OCI-LY7 (cell line): ENCODE measurements at regions not wholly inside any gene's neighbourhood (a gene's known extent, or its start where the extent isn't known, plus 50 kb on each side); places are given as distances from the start of the nearest gene placed in this dataset.

Source experiments
- BruUV-seq: library from RNA; stranded (reverse); fragments of 400-500 nt; replicated peaks from 2 replicates; lab custom pipeline; 2021; lab: Mats Ljungman, UMichigan
- CTCF ChIA-PET: fragments of 300-600 bp; sonication (Branson Sonifier 250); formaldehyde crosslinking; loops from one replicate; lab custom pipeline; 2022; ENCODE audit warnings: antibody characterized with exemption; ENCODE audit not compliant: unreplicated experiment; lab: Charles Lee
- POLR2A ChIA-PET: fragments of 300-600 bp; sonication (Branson Sonifier 250); formaldehyde crosslinking; loops from one replicate; lab custom pipeline; 2022; ENCODE audit warnings: antibody characterized with exemption; lab: Charles Lee
- DNase-seq: peaks from one replicate; pipeline ENCODE4 v3.0.0-alpha.2; 2015; ENCODE audit warnings: low spot score
- H2AFZ ChIP-seq: fragments of 200-600 bp; sonication (generic), shearing (Covaris generic); 2 replicates; pipeline ENCODE4 v1.6.1; 2014; ENCODE audit warnings: mild to moderate bottlenecking, antibody characterized with exemption, low read length, moderate library complexity
- H3K27ac ChIP-seq: fragments of 200-600 bp; sonication (generic); 2 replicates; pipeline ENCODE4 v1.5.1; 2014; ENCODE audit warnings: mixed run types, low read depth, mild to moderate bottlenecking, moderate library complexity, low read length, inconsistent platforms; ENCODE audit not compliant: poor library complexity, severe bottlenecking
- H3K36me3 ChIP-seq: fragments of 200-600 bp; sonication (generic); 2 replicates; pipeline ENCODE4 v1.6.1; 2014; ENCODE audit warnings: mild to moderate bottlenecking, antibody characterized with exemption, low read length, moderate library complexity, mixed read lengths; ENCODE audit not compliant: insufficient read depth
- H3K4me1 ChIP-seq: fragments of 200-600 bp; sonication (generic); 2 replicates; pipeline ENCODE4 v1.5.1; 2014; ENCODE audit warnings: mild to moderate bottlenecking, low read length; ENCODE audit not compliant: insufficient read depth, poor library complexity, severe bottlenecking
- H3K4me2 ChIP-seq: fragments of 200-600 bp; sonication (generic); 2 replicates; pipeline ENCODE4 v1.6.1; 2014; ENCODE audit warnings: mild to moderate bottlenecking, low read length
- H3K4me3 ChIP-seq: fragments of 200-600 bp; sonication (generic); 2 replicates; pipeline ENCODE4 v1.5.1; 2014; ENCODE audit warnings: mild to moderate bottlenecking, low read depth, low read length; ENCODE audit not compliant: poor library complexity, severe bottlenecking
- H3K79me2 ChIP-seq: fragments of 200-600 bp; sonication (generic); 2 replicates; pipeline ENCODE4 v1.6.1; 2016; ENCODE audit warnings: low read depth, mild to moderate bottlenecking, low read length, moderate library complexity, mixed read lengths; ENCODE audit not compliant: insufficient read depth
- H3K9me2 ChIP-seq: fragments of 200-600 bp; sonication (generic); 2 replicates; pipeline ENCODE4 v1.6.1; 2016; ENCODE audit warnings: mild to moderate bottlenecking, low read length, mixed read lengths; ENCODE audit not compliant: insufficient read depth
- H3K9me3 ChIP-seq: fragments of 200-600 bp; sonication (generic); 2 replicates; pipeline ENCODE4 v1.6.1; 2014; ENCODE audit warnings: mild to moderate bottlenecking, mixed run types, low read length, mixed read lengths
- H4K20me1 ChIP-seq: fragments of 200-600 bp; sonication (generic); 2 replicates; pipeline ENCODE4 v1.6.1; 2014; ENCODE audit warnings: mild to moderate bottlenecking, antibody characterized with exemption, low read length, moderate library complexity, mixed read lengths; ENCODE audit not compliant: insufficient read depth
- EZH2phosphoT487 ChIP-seq: fragments of 200-600 bp; sonication (generic); IDR thresholded peaks from 2 replicates; pipeline ENCODE4 v1.6.1; 2018; ENCODE audit warnings: low read depth, borderline replicate concordance, mild to moderate bottlenecking, mixed run types, antibody characterized with exemption, low read length, moderate library complexity, mixed read lengths
- intact Hi-C: fragments of 100-400 bp; cut with micrococcal nuclease; formaldehyde crosslinking; loops from one replicate; pipeline ENCODE4 v1.10.0; 2022; ENCODE audit not compliant: unreplicated experiment
- TF ChIP-seq, protein P1 (sequence below): fragments of 200-600 bp; sonication (generic); conservative IDR thresholded peaks from 2 replicates; pipeline ENCODE4 v1.5.1; 2014; ENCODE audit warnings: mild to moderate bottlenecking, antibody characterized with exemption, low read length, moderate library complexity, mixed read lengths

DNA sequence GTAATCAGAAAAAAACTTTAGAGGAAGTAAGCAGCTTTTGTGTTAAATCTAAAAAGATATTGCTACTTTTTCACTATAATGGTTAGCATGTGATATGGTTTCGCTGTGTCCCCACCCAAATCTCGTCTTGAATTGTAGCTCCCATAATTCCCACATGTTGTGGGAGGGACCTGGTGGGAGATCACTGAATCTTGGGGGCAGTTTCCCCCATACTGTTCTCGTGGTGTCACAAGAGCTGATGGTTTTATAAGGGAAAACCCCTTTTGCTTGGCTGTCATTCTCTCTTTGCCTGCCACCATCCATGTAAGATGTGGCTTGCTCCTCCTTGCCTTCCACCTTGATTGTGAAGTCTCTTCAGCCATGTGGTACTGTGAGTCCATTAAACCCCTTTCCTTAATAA is 117.1 kb downstream of the KCNJ2 start:
- BruUV-seq, result no TSS peak

DNA sequence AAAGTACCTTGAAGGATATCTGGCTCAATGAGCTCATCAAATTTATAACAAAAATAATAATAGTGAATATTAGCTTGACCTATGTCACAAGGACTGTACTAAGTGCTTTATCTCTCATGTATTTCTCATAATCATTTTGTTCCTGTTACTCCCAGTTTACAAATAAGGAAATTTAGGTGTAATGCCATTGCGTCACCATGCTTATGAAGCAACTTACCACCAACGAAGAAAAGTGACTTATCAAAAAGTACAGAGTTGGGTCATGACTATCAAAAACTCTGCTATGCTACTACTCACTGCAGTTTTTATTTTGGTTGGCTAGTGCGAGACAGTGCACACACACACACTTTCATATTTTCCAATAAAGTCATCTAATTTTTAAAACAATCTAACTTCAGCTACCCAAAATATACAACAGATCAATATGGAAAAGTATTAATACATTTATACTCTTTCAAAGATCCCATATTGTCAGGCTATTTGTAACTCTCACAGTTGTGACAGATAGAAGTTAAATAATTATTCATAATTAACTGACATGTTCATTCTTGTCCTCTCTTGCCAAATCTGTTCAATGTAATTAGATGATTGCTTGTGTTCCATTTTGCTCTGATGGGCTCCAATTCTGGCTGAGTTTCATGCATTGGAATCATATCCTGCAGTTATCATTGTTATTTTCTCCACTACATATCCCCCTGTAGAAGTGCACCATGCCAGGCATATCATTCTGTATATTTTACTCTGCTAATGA is 119.4 kb downstream of the KCNJ2 start:
- Histone ChIP-seq H4K20me1 (no peaks in the 10 kb centered on the region), H3K9me2 (no peaks in the 10 kb centered on the region), H3K4me3 (no peak overlapping the region), H3K4me2 (no peak overlapping the region), H3K9me3 (no peaks in the 10 kb centered on the region), H3K27ac (no peak overlapping the region), H2AFZ (no peak overlapping the region), H3K36me3 (no peaks in the 10 kb centered on the region), H3K4me1 (no peaks in the 10 kb centered on the region), H3K79me2 (no peaks in the 10 kb centered on the region)
- no peak for DNase-seq
- ChIA-PET POLR2A (no interaction called here), CTCF (no interaction called here)
- no TSS peak for BruUV-seq
- no peak for TF ChIP-seq EZH2phosphoT487
- TF ChIP-seq, protein P1, sequence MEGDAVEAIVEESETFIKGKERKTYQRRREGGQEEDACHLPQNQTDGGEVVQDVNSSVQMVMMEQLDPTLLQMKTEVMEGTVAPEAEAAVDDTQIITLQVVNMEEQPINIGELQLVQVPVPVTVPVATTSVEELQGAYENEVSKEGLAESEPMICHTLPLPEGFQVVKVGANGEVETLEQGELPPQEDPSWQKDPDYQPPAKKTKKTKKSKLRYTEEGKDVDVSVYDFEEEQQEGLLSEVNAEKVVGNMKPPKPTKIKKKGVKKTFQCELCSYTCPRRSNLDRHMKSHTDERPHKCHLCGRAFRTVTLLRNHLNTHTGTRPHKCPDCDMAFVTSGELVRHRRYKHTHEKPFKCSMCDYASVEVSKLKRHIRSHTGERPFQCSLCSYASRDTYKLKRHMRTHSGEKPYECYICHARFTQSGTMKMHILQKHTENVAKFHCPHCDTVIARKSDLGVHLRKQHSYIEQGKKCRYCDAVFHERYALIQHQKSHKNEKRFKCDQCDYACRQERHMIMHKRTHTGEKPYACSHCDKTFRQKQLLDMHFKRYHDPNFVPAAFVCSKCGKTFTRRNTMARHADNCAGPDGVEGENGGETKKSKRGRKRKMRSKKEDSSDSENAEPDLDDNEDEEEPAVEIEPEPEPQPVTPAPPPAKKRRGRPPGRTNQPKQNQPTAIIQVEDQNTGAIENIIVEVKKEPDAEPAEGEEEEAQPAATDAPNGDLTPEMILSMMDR, result no peak
- intact Hi-C loops, result no loop called here

More for the DNA sequence above, 117.1 kb downstream of the KCNJ2 start:
- no peaks in the 10 kb centered on the region for H3K79me2 ChIP-seq
- H4K20me1 ChIP-seq, result no peaks in the 10 kb centered on the region
- ChIA-PET POLR2A (no interaction called here), CTCF (no interaction called here)
- no peaks in the 10 kb centered on the region for H3K9me3 ChIP-seq
- TF ChIP-seq, protein P1, result no peak
- TF ChIP-seq EZH2phosphoT487, result no peak
- intact Hi-C loops, result no loop called here
- no peak for DNase-seq
- H3K9me2 ChIP-seq, result no peaks in the 10 kb centered on the region
- no peaks in the 10 kb centered on the region for H3K4me1 ChIP-seq
- no peak overlapping the region for H3K4me3 ChIP-seq
- H3K36me3 ChIP-seq, result no peaks in the 10 kb centered on the region
- no peak overlapping the region for H2AFZ ChIP-seq
- H3K27ac ChIP-seq, result no peak overlapping the region
- H3K4me2 ChIP-seq, result no peak overlapping the region

DNA sequence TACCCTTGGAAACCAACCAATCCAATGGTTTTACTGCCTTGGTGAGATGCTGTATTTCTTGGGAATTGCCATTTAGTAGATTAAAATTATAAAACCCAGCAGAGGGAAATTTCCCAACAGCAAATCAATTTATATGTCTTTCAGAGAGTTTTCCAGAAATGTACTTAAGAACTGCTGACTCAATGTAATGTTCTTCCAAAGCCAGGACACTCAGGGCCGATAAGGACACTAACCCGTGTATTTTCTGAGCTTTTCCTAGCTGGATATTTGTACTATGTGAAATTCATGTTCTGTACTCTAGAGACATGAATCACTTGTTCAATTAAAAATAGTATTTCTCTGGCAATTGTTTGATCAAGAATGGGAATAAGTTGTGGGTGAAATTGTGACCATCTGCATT is 121.4 kb downstream of the KCNJ2 start:
- Histone ChIP-seq H4K20me1 (no peaks in the 10 kb centered on the region), H2AFZ (no peak overlapping the region)
- CTCF ChIA-PET, result no interaction called here

More for the DNA sequence above, 121.4 kb downstream of the KCNJ2 start:
- Histone ChIP-seq H3K27ac (no peak overlapping the region), H3K4me3 (no peak overlapping the region), H3K4me1 (no peaks in the 10 kb centered on the region), H3K4me2 (no peak overlapping the region), H3K79me2 (no peaks in the 10 kb centered on the region), H3K9me2 (no peaks in the 10 kb centered on the region), H3K9me3 (no peaks in the 10 kb centered on the region), H3K36me3 (no peaks in the 10 kb centered on the region)
- BruUV-seq, result no TSS peak
- no peak for TF ChIP-seq EZH2phosphoT487
- TF ChIP-seq, protein P1, result no peak
- DNase-seq, result no peak
- POLR2A ChIA-PET, result interaction anchor here (0.7 to 1.3 kb wide), 2 partner anchors 11 to 14 kb away, joined by 3 to 4 read pairs; no protein-coding TSS in a partner anchor
- intact Hi-C loops, result no loop called here
